Adipocyte (in vitro differentiated cells): ENCODE measurements at regions not wholly inside any gene's neighbourhood (a gene's known extent, or its start where the extent isn't known, plus 50 kb on each side); places are given as distances from the start of the nearest gene placed in this dataset.

Experiments used
- DNase-seq: peaks from one replicate; pipeline ENCODE4 v3.0.0-alpha.2; 2015; ENCODE audit warnings: low read depth
- H3K27me3 ChIP-seq: replicated peaks from 2 replicates; pipeline ENCODE4 v1.7.0; 2013; ENCODE audit warnings: mild to moderate bottlenecking, low read length, moderate library complexity; ENCODE audit not compliant: control insufficient read depth, insufficient read depth
- H3K36me3 ChIP-seq: 2 replicates; pipeline ENCODE4 v1.7.0; 2013; ENCODE audit warnings: low read length, mild to moderate bottlenecking, moderate library complexity; ENCODE audit not compliant: control insufficient read depth, insufficient read depth, severe bottlenecking
- H3K4me1 ChIP-seq: 2 replicates; pipeline ENCODE4 v1.7.0; 2013; ENCODE audit warnings: mild to moderate bottlenecking, low read length, moderate library complexity; ENCODE audit not compliant: control insufficient read depth, insufficient read depth
- H3K4me3 ChIP-seq: 2 replicates; pipeline ENCODE4 v1.7.0; 2013; ENCODE audit warnings: mild to moderate bottlenecking, low read length, moderate library complexity
- H3K9ac ChIP-seq: 2 replicates; pipeline ENCODE4 v1.7.0; 2013; ENCODE audit warnings: mild to moderate bottlenecking, low read length, moderate library complexity
- H3K9me3 ChIP-seq: 2 replicates; pipeline ENCODE4 v1.7.0; 2013; ENCODE audit warnings: mild to moderate bottlenecking, low read length, moderate library complexity; ENCODE audit not compliant: control insufficient read depth

DNA sequence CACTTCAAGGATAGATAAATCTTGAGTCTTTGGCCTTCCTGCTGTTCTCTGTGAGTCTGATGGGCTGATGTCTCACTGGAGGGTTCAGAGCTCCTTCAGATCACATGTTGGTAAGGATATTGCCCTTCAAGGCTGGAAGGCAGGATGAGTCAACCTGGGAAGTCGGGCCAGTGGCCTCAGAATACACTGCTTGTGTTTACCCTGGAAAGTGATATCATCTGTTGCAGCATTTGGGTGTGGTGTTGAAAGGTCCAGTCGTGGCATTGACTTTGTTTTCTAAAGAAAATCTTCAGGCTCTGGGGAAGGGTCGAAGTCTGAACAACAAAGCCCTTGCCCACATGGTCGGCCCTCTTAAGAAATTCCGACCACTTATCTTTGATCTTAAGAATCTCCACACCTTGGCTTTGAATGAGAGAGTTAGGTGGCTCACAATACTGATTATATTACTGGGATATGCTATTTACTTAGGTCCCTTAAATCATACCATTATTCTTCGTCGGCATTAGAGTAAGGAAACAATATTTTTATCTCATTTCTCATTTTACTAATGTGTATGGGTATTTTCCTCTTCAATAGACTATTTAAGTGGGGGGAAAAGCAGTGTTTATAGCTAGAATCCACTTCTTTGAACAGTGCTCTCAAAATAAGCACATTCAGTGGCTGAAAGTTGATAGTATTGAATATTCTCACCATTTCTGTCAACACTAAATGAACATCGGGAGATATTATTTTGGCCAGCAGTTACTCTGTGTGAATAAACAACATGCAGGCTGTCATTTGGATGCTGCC, 303.9 kb upstream of the RASGRP1 start:
- no peaks in the 10 kb centered on the region for H3K36me3 ChIP-seq
- no peaks in the 10 kb centered on the region for H3K27me3 ChIP-seq
- H3K4me1 ChIP-seq = peaks cover 45% of the 10 kb centered on the region
- DNase-seq = peak; percentile 93
- peaks cover 3% of the 10 kb centered on the region for H3K9me3 ChIP-seq
- H3K4me3 ChIP-seq = peak overlapping the region; percentile 6
- peak overlapping the region; percentile 44 for H3K9ac ChIP-seq

- Histone ChIP-seq H3K27me3 (no peaks in the 10 kb centered on the region), H3K9ac (no peak overlapping the region), H3K9me3 (peaks cover 3% of the 10 kb centered on the region), H3K4me1 (peaks cover 40% of the 10 kb centered on the region), H3K36me3 (no peaks in the 10 kb centered on the region), H3K4me3 (no peak overlapping the region)
- no peak for DNase-seq
Measured at GRCh38 chr15:38871638-38872037, 307.0 kb upstream of the RASGRP1 start.

- Histone ChIP-seq H3K9me3 (peaks cover 3% of the 10 kb centered on the region), H3K9ac (peak overlapping the region; percentile 59), H3K27me3 (no peaks in the 10 kb centered on the region), H3K36me3 (no peaks in the 10 kb centered on the region), H3K4me3 (no peak overlapping the region), H3K4me1 (peaks cover 34% of the 10 kb centered on the region)
- DNase-seq = no peak
Measured at GRCh38 chr15:38872732-38873131, 308.1 kb upstream of the RASGRP1 start.

DNA sequence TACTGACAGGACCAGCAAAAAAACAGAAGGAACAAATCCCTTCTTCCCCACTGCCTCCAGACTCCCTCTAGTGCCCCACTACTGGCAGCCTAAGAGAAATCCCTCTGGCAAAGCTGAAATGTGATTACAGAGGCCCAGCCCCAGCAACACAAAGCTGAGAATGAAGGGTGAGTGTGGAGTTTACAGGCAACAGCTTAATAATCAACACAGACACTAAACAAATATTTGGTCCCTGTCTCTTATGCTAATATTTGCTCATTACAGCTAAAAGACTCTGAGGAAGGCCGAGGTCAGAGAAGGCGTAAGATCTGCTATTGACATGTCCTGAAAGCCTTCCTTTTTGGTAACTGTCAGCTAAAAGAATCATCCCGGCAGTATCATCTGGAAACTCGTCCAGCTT, 308.5 kb upstream of the RASGRP1 start:
- Histone ChIP-seq H3K4me3 (no peak overlapping the region), H3K9me3 (peaks cover 3% of the 10 kb centered on the region), H3K36me3 (no peaks in the 10 kb centered on the region), H3K27me3 (no peaks in the 10 kb centered on the region), H3K4me1 (peaks cover 34% of the 10 kb centered on the region), H3K9ac (peak overlapping the region; percentile 59)
- DNase-seq = no peak

DNA sequence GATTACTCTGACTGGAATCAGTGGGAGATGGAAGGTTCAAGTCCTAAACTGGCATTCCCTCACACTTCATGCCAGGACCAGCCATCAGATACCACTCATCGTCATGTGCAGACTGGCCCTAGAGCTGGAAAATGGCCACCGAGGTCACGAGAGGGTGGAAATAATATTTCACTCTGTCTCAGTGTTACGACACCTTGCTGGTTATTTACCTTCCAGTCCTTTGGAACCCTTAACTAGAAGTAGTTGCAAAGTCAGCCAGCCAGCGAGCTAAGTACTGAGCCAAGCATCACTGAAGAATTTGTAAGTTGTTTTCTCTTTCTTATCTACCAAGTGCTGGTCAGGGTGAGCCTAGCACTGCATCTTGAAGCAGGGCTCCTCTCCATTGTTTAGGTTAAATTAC, 309.9 kb upstream of the RASGRP1 start:
- Histone ChIP-seq H3K36me3 (no peaks in the 10 kb centered on the region), H3K9ac (no peak overlapping the region), H3K4me3 (no peak overlapping the region), H3K27me3 (no peaks in the 10 kb centered on the region), H3K9me3 (peaks cover 3% of the 10 kb centered on the region), H3K4me1 (peaks cover 39% of the 10 kb centered on the region)
- DNase-seq = no peak

- DNase-seq = peak; percentile 61
- Histone ChIP-seq H3K4me3 (no peak overlapping the region), H3K27me3 (no peaks in the 10 kb centered on the region), H3K9me3 (no peaks in the 10 kb centered on the region), H3K9ac (no peak overlapping the region), H3K4me1 (peaks cover 49% of the 10 kb centered on the region), H3K36me3 (no peaks in the 10 kb centered on the region)
Measured at GRCh38 chr15:38876211-38876610, 311.6 kb upstream of the RASGRP1 start.

- no peak for DNase-seq
- H3K36me3 ChIP-seq = no peaks in the 10 kb centered on the region
Measured at GRCh38 chr15:38876621-38877020, 312.0 kb upstream of the RASGRP1 start.

DNA sequence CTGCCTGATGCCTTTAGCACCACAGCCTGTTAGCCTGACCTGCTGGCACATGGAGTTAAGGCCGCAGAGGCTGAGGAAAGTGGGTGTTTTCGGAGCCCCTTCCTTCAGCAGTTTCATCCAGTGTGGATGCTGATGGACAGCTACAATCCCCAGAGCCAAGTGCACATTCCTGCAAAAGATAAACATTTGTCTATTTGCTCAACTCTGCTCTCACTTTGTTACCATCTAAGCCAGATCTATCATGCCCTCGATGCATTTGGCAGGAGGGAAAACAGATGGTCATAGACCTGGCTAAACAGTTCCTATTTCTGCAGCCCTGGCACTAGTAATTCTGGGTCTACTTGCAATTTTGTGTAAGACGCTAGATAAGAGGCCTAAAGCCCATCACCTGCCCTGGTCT, 312.9 kb upstream of the RASGRP1 start:
- no peaks in the 10 kb centered on the region for H3K9me3 ChIP-seq
- H3K9ac ChIP-seq = no peak overlapping the region
- peak; percentile 6 for DNase-seq
- H3K4me1 ChIP-seq = peaks cover 49% of the 10 kb centered on the region
- H3K4me3 ChIP-seq = no peak overlapping the region
- no peaks in the 10 kb centered on the region for H3K36me3 ChIP-seq
- H3K27me3 ChIP-seq = no peaks in the 10 kb centered on the region

More at GRCh38 chr15:38876621-38877020, 312.0 kb upstream of the RASGRP1 start:
- H3K9ac ChIP-seq = no peak overlapping the region
- H3K4me3 ChIP-seq = no peak overlapping the region
- H3K4me1 ChIP-seq = peaks cover 49% of the 10 kb centered on the region
- no peaks in the 10 kb centered on the region for H3K9me3 ChIP-seq
- H3K27me3 ChIP-seq = no peaks in the 10 kb centered on the region

GRCh38 chr15:38878026-38878425, 313.4 kb upstream of the RASGRP1 start:
- no peak overlapping the region for H3K4me3 ChIP-seq

DNA sequence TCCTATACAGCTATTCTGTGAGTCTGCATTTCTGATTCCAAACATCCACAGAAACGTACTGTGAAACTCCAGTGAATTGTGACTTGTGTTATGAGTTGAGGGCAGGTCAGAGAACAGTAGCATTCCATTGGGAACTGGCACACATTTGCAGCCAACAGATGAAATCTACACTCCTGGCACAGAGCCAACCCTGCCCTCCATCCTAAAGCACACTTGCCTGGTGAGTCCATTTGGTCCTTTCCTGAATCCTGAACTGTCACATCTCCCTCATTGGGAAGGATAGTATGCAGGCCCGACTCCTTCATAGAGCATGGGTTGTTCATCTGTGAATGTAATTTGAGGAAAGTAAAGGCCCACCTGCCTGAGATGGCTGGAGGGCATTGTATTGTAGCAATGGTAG, 314.3 kb upstream of the RASGRP1 start:
- Histone ChIP-seq H3K27me3 (no peaks in the 10 kb centered on the region), H3K9me3 (no peaks in the 10 kb centered on the region), H3K4me3 (no peak overlapping the region), H3K36me3 (no peaks in the 10 kb centered on the region), H3K4me1 (peaks cover 40% of the 10 kb centered on the region), H3K9ac (peak overlapping the region; percentile 6)
- DNase-seq = no peak

More at GRCh38 chr15:38878026-38878425, 313.4 kb upstream of the RASGRP1 start:
- no peaks in the 10 kb centered on the region for H3K36me3 ChIP-seq
- H3K9me3 ChIP-seq = no peaks in the 10 kb centered on the region
- H3K9ac ChIP-seq = no peak overlapping the region
- peaks cover 49% of the 10 kb centered on the region for H3K4me1 ChIP-seq
- no peak for DNase-seq
- no peaks in the 10 kb centered on the region for H3K27me3 ChIP-seq

DNA sequence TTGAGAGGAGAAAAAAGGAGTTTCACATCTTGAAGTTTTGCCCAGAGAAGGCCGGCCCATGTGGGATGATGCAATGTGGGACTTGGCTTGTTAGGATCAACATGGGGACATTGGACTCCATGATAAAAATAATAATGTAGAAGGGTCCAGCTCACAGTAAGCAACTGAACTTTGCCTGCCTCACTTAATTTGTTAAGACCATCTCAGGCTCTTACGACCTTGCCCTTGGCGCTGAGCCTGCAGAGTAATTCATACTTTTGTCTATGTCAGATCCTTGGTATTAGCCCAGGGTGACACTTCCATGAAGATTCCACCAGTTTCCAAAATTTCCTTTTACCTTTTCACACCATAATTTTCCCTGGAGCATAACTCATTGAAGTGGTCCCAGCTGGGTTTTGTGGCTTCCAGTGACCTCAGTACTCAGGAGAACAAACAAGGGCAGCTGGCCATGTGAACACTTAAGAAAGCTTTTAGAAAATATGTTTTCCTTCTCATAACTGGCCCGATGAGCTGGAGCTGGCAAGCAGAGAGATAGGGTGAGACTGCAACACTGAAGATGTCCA, 315.4 kb upstream of the RASGRP1 start:
- no peaks in the 10 kb centered on the region for H3K36me3 ChIP-seq
- peaks cover 38% of the 10 kb centered on the region for H3K4me1 ChIP-seq
- no peaks in the 10 kb centered on the region for H3K9me3 ChIP-seq
- H3K9ac ChIP-seq = peak overlapping the region; percentile 6
- H3K27me3 ChIP-seq = no peaks in the 10 kb centered on the region
- no peak for DNase-seq
- peak overlapping the region; percentile 0 for H3K4me3 ChIP-seq
